GM12878 (cell line): ENCODE measurements at regions not wholly inside any gene's neighbourhood (a gene's known extent, or its start where the extent isn't known, plus 50 kb on each side); places are given as distances from the start of the nearest gene placed in this dataset.

Source experiments
- ATAC-seq: fragments of 200-7000 bp; cut with Tn5 transposase; 3 replicates; pipeline ENCODE4 v1.9.1; 2020; ENCODE audit warnings: mild to moderate bottlenecking, moderate library complexity
- BruUV-seq: library from RNA; stranded (reverse); fragments of 400-500 nt; replicated peaks from 2 replicates; lab custom pipeline; 2021; lab: Mats Ljungman, UMichigan
- CTCF ChIA-PET: fragments of 300-600 bp; sonication (Branson Sonifier 250); formaldehyde crosslinking; extraction: SDS; loops from one replicate; lab custom pipeline; 2021; ENCODE audit warnings: inconsistent platforms; lab: Yijun Ruan, JAX
- POLR2A ChIA-PET: fragments of 350-600 bp; formaldehyde crosslinking; extraction: SDS; loops from one replicate; lab custom pipeline; 2021; ENCODE audit warnings: inconsistent platforms; lab: Charles Lee
- RAD21 ChIA-PET: fragments of 300-600 bp; sonication (Branson Sonifier 250); formaldehyde crosslinking; loops from one replicate; lab custom pipeline; 2023; ENCODE audit warnings: antibody characterized with exemption; ENCODE audit not compliant: unreplicated experiment; lab: Charles Lee
- SMC1A ChIA-PET: fragments of 300-600 bp; sonication (Branson Sonifier 250); formaldehyde crosslinking; loops from one replicate; lab custom pipeline; 2023; ENCODE audit not compliant: unreplicated experiment, uncharacterized antibody; lab: Charles Lee
- DNase-seq: peaks from one replicate; pipeline ENCODE4 v3.0.0-alpha.2; 2011; ENCODE audit warnings: low read depth, low spot score
- FAIRE-seq: peaks from 3 replicates; lab custom pipeline; 2011; peaks lifted over from hg19 to GRCh38; lab: Jason Lieb, UNC
- H2AFZ ChIP-seq: 2 replicates; pipeline ENCODE4 v1.6.0; 2011; ENCODE audit warnings: low read depth, low read length, control low read depth; ENCODE audit not compliant: control insufficient read depth
- H3K27ac ChIP-seq: 2 replicates; pipeline ENCODE4 v1.5.1; 2011; ENCODE audit warnings: control low read depth; ENCODE audit not compliant: control insufficient read depth, insufficient read depth
- H3K27me3 ChIP-seq, 2 experiments: replicated peaks in 1 of 2; 2 replicates each; pipeline versions ENCODE4 v1.6.0 to v1.6.1; 2011; ENCODE audit warnings: low read length in 1 of 2; ENCODE audit not compliant: control insufficient read depth in 2 of 2, insufficient read depth in 2 of 2
- H3K36me3 ChIP-seq, 2 experiments: 2 replicates each; pipeline ENCODE4 v1.5.1; 2011; ENCODE audit warnings: low read length in 1 of 2; ENCODE audit not compliant: control insufficient read depth in 2 of 2, insufficient read depth in 2 of 2
- H3K4me1 ChIP-seq: 2 replicates; pipeline ENCODE4 v1.6.1; 2011; ENCODE audit warnings: mild to moderate bottlenecking, low read length, moderate library complexity, mixed read lengths; ENCODE audit not compliant: control insufficient read depth, insufficient read depth
- H3K4me2 ChIP-seq: 2 replicates; pipeline ENCODE4 v1.6.0; 2011; ENCODE audit warnings: control low read depth; ENCODE audit not compliant: control insufficient read depth, insufficient read depth
- H3K4me3 ChIP-seq: fragments of 200-600 bp; sonication (generic); 2 replicates; pipeline ENCODE4 v1.5.1; 2016
- H3K79me2 ChIP-seq: 2 replicates; pipeline ENCODE4 v1.6.0; 2011; ENCODE audit warnings: low read length; ENCODE audit not compliant: control insufficient read depth, insufficient read depth
- H3K9ac ChIP-seq: 2 replicates; pipeline ENCODE4 v1.8.0; 2011; ENCODE audit warnings: low read length, control low read depth, mixed read lengths; ENCODE audit not compliant: control insufficient read depth, insufficient read depth
- H3K9me3 ChIP-seq: replicated peaks from 3 replicates; pipeline ENCODE4 v1.5.1; 2011; ENCODE audit warnings: mild to moderate bottlenecking, low read length; ENCODE audit not compliant: control insufficient read depth, insufficient read depth
- H4K20me1 ChIP-seq: 2 replicates; pipeline ENCODE4 v1.6.0; 2011; ENCODE audit not compliant: control insufficient read depth, insufficient read depth
- ATF2 ChIP-seq: IDR thresholded peaks from 2 replicates; pipeline ENCODE4 v1.6.1; 2012; ENCODE audit warnings: low read length, inconsistent platforms
- CBX5 ChIP-seq: sonication (generic); IDR thresholded peaks from 2 replicates; pipeline ENCODE4 v1.6.1; 2016; ENCODE audit warnings: low read depth, moderate library complexity, mild to moderate bottlenecking, inconsistent platforms
- DPF2 ChIP-seq: fragments of 450-650 bp; IDR thresholded peaks from 2 replicates; pipeline ENCODE4 v1.6.1; 2017; ENCODE audit warnings: mild to moderate bottlenecking
- FOXK2 ChIP-seq: fragments of 450-650 bp; IDR thresholded peaks from 2 replicates; pipeline ENCODE4 v1.6.1; 2017; ENCODE audit warnings: mild to moderate bottlenecking, moderate library complexity
- IKZF2 ChIP-seq, 2 experiments: fragments of 450-650 bp; IDR thresholded peaks; 2 replicates each; pipeline ENCODE4 v1.6.1; 2017; ENCODE audit warnings: mild to moderate bottlenecking in 2 of 2, moderate library complexity in 2 of 2
- IRF3 ChIP-seq: fragments of 450-650 bp; IDR thresholded peaks from 2 replicates; pipeline ENCODE4 v1.6.1; 2014; ENCODE audit warnings: mild to moderate bottlenecking
- RB1 ChIP-seq: fragments of 450-650 bp; formaldehyde crosslinking; IDR thresholded peaks from 2 replicates; pipeline ENCODE4 v1.6.1; 2017; ENCODE audit warnings: mild to moderate bottlenecking, borderline replicate concordance
- STAT1 ChIP-seq: fragments of 450-650 bp; conservative IDR thresholded peaks from 2 replicates; pipeline ENCODE4 v1.6.1; 2014; ENCODE audit warnings: antibody characterized with exemption, mild to moderate bottlenecking
- ZBTB40 ChIP-seq: fragments of 450-650 bp; IDR thresholded peaks from 2 replicates; pipeline ENCODE4 v1.6.1; 2016; ENCODE audit warnings: mild to moderate bottlenecking, moderate library complexity, borderline replicate concordance
- WGBS: methylation state at CpG from one replicate; pipeline ENCODE4 v1.1.6; 2016; ENCODE audit warnings: low lambda C conversion rate; ENCODE audit not compliant: insufficient replicate concordance, insufficient coverage; ENCODE audit errors: missing lambda C conversion rate; 5-methylcytosine and 5-hydroxymethylcytosine counted together
- in situ Hi-C: fragments of 300-500 bp; cut with MboI; formaldehyde crosslinking; loops from 9 replicates; pipeline ENCODE4 v1.14.3; 2018; ENCODE audit warnings: mixed read lengths
- intact Hi-C: fragments of 100-400 bp; cut with micrococcal nuclease; formaldehyde crosslinking; loops from one replicate; pipeline ENCODE4 v1.14.2; 2022; ENCODE audit not compliant: unreplicated experiment

- ATAC-seq (no peak), FAIRE-seq (no peak), DNase-seq (no peak)
- CTCF ChIA-PET: no interaction called here
- WGBS: 50% methylated on average over 5 of the region's 5 CpGs
- SMC1A ChIA-PET: no interaction called here
- Histone ChIP-seq H4K20me1 (no peaks in the 10 kb centered on the region), H3K4me1 (no peaks in the 10 kb centered on the region), H3K36me3 (no peaks in the 10 kb centered on the region), H3K79me2 (no peaks in the 10 kb centered on the region), H2AFZ (no peak overlapping the region), H3K9ac (no peak overlapping the region), H3K27me3 (no peaks in the 10 kb centered on the region), H3K4me3 (no peak overlapping the region), H3K27ac (no peak overlapping the region), H3K4me2 (no peak overlapping the region), H3K9me3 (no peaks in the 10 kb centered on the region)
- in situ Hi-C loops (no loop called here), intact Hi-C loops (no loop called here)
- TF ChIP-seq STAT1: no peak
- no peak for TF ChIP-seq IRF3
- no peak for TF ChIP-seq ZBTB40
- TF ChIP-seq CBX5: no peak
- TF ChIP-seq RB1: no peak
- TF ChIP-seq DPF2: no peak
- no peak for TF ChIP-seq FOXK2
- TF ChIP-seq IKZF2 (IDR thresholded peaks at IDR 0.05): no peak
- TF ChIP-seq ATF2: no peak
- no TSS peak for BruUV-seq
- RAD21 ChIA-PET: no interaction called here
- POLR2A ChIA-PET: no interaction called here
Observed at GRCh38 chr18:67672716-67673115, 156.2 kb upstream of the DSEL start.
